SU-DHL-6 (cell line): ENCODE measurements at regions not wholly inside any gene's neighbourhood (a gene's known extent, or its start where the extent isn't known, plus 50 kb on each side); places are given as distances from the start of the nearest gene placed in this dataset.

Experiments used
- H2AFZ ChIP-seq: fragments of 200-600 bp; sonication (generic); 2 replicates; pipeline ENCODE4 v1.6.1; 2014; ENCODE audit warnings: low read depth, mild to moderate bottlenecking, moderate library complexity, mixed read lengths, antibody characterized with exemption, low read length; ENCODE audit not compliant: severe bottlenecking
- H3F3A ChIP-seq: fragments of 200-600 bp; shearing (Covaris generic); 2 replicates; pipeline ENCODE4 v1.6.0; 2016; ENCODE audit warnings: antibody characterized with exemption, mild to moderate bottlenecking; ENCODE audit not compliant: insufficient read depth
- H3K27ac ChIP-seq: fragments of 200-600 bp; sonication (generic); 2 replicates; pipeline ENCODE4 v1.5.1; 2016; ENCODE audit warnings: low read depth, mild to moderate bottlenecking, low read length, moderate library complexity, mixed read lengths
- H3K27me3 ChIP-seq: fragments of 200-600 bp; sonication (generic), shearing (Covaris generic); 2 replicates; pipeline ENCODE4 v1.6.0; 2014; ENCODE audit warnings: mild to moderate bottlenecking, low read length
- H3K36me3 ChIP-seq: fragments of 200-600 bp; sonication (generic); 2 replicates; pipeline ENCODE4 v1.6.1; 2014; ENCODE audit warnings: mild to moderate bottlenecking, low read length, mixed read lengths
- H3K4me2 ChIP-seq: fragments of 300-600, 200-600 bp; shearing (Covaris generic), sonication (generic); 2 replicates; pipeline ENCODE4 v1.6.0; 2014; ENCODE audit warnings: low read length, low read depth, mild to moderate bottlenecking; ENCODE audit not compliant: poor library complexity, severe bottlenecking
- H3K4me3 ChIP-seq: fragments of 200-600 bp; sonication (generic); 2 replicates; pipeline ENCODE4 v1.5.1; 2014; ENCODE audit warnings: antibody characterized with exemption, low read length, mild to moderate bottlenecking, mixed read lengths; ENCODE audit not compliant: insufficient read depth, poor library complexity, severe bottlenecking
- H3K79me2 ChIP-seq: fragments of 200-600 bp; sonication (generic); 2 replicates; pipeline ENCODE4 v1.6.1; 2014; ENCODE audit warnings: mild to moderate bottlenecking, low read length, moderate library complexity; ENCODE audit not compliant: insufficient read depth
- H3K9ac ChIP-seq: fragments of 200-600 bp; sonication (generic); 2 replicates; pipeline ENCODE4 v1.7.0; 2014; ENCODE audit warnings: mild to moderate bottlenecking, low read length
- H3K9me2 ChIP-seq: fragments of 200-600 bp; sonication (generic); replicated peaks from 2 replicates; pipeline ENCODE4 v1.6.1; 2014; ENCODE audit warnings: low read length; ENCODE audit not compliant: insufficient read depth
- H3K9me3 ChIP-seq: fragments of 200-600 bp; sonication (generic); 2 replicates; pipeline ENCODE4 v1.6.1; 2014; ENCODE audit warnings: low read length, mixed read lengths; ENCODE audit not compliant: insufficient read depth
- H4K20me1 ChIP-seq: fragments of 200-600 bp; sonication (generic); 2 replicates; pipeline ENCODE4 v1.6.1; 2014; ENCODE audit warnings: low read depth, mild to moderate bottlenecking, antibody characterized with exemption, low read length, moderate library complexity, mixed read lengths
- EZH2phosphoT487 ChIP-seq: fragments of 200-600 bp; sonication (generic), shearing (Covaris generic); conservative IDR thresholded peaks from 2 replicates; pipeline ENCODE4 v1.6.1; 2018; ENCODE audit warnings: mild to moderate bottlenecking, antibody characterized with exemption, low read length, moderate library complexity, mixed read lengths
- TF ChIP-seq, protein P1 (sequence below): fragments of 200-600 bp; sonication (generic); IDR thresholded peaks from one replicate; pipeline ENCODE4 v1.5.1; 2017; ENCODE audit warnings: antibody characterized with exemption, mild to moderate bottlenecking, low read length, moderate library complexity; ENCODE audit not compliant: insufficient read depth, poor library complexity, severe bottlenecking

DNA sequence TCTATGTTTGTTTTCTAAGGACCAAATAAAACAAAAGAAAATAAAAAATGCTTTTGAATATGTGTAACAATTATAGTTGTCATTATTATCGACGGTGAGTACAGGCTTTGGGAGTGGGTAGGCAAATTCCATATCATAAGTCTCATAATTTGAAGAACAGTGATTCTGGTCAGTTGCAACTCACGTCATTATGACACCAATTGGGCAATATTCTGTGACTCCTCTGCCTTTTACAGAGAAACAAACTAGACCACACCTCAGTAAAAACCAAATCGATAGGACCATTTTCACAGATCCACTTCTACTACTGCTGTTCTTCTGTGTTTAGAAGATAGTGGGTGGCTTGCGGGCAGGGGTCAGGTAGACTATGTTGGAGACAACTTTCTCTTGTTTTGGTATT is 250.1 kb downstream of the C4orf33 start:
- no peak overlapping the region for H3K9ac ChIP-seq
- H3K27me3 ChIP-seq: no peaks in the 10 kb centered on the region
- H2AFZ ChIP-seq: no peak overlapping the region
- no peak overlapping the region for H3K4me3 ChIP-seq
- no peaks in the 10 kb centered on the region for H4K20me1 ChIP-seq
- H3K4me2 ChIP-seq: no peak overlapping the region
- no peak for TF ChIP-seq EZH2phosphoT487
- TF ChIP-seq, protein P1, sequence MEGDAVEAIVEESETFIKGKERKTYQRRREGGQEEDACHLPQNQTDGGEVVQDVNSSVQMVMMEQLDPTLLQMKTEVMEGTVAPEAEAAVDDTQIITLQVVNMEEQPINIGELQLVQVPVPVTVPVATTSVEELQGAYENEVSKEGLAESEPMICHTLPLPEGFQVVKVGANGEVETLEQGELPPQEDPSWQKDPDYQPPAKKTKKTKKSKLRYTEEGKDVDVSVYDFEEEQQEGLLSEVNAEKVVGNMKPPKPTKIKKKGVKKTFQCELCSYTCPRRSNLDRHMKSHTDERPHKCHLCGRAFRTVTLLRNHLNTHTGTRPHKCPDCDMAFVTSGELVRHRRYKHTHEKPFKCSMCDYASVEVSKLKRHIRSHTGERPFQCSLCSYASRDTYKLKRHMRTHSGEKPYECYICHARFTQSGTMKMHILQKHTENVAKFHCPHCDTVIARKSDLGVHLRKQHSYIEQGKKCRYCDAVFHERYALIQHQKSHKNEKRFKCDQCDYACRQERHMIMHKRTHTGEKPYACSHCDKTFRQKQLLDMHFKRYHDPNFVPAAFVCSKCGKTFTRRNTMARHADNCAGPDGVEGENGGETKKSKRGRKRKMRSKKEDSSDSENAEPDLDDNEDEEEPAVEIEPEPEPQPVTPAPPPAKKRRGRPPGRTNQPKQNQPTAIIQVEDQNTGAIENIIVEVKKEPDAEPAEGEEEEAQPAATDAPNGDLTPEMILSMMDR: no peak
- no peaks in the 10 kb centered on the region for H3K9me3 ChIP-seq
- no peaks in the 10 kb centered on the region for H3K36me3 ChIP-seq
- H3K79me2 ChIP-seq: no peaks in the 10 kb centered on the region
- H3K9me2 ChIP-seq: no peaks in the 10 kb centered on the region
- no peaks in the 10 kb centered on the region for H3F3A ChIP-seq
- no peak overlapping the region for H3K27ac ChIP-seq

DNA sequence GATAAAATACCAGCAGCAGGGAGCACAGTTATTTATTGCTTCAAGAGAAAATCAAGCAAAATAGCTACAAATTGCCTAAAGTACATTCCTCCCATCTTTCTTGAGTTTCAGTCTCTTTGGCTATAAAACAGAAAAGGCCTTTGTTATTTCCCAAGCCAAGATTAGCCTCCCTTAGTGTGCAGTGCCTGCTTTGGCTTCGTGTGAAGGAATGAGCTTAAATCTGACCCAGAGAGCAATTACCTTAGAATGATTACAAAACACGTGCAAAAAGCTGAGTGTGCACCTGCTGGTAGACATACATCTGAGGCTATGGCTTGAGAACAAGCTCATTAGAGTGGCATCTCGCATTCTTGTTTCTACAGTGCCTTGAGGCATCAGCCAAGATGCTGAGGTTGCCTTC is 250.8 kb downstream of the C4orf33 start:
- H3K9me2 ChIP-seq: no peaks in the 10 kb centered on the region
- no peak overlapping the region for H3K4me3 ChIP-seq
- no peaks in the 10 kb centered on the region for H3K36me3 ChIP-seq
- H3K9me3 ChIP-seq: no peaks in the 10 kb centered on the region
- no peak overlapping the region for H3K9ac ChIP-seq
- no peaks in the 10 kb centered on the region for H3F3A ChIP-seq
- H2AFZ ChIP-seq: no peak overlapping the region
- no peaks in the 10 kb centered on the region for H4K20me1 ChIP-seq
- H3K27me3 ChIP-seq: no peaks in the 10 kb centered on the region
- H3K4me2 ChIP-seq: no peak overlapping the region
- no peaks in the 10 kb centered on the region for H3K79me2 ChIP-seq
- H3K27ac ChIP-seq: no peak overlapping the region
- TF ChIP-seq, protein P1: no peak

DNA sequence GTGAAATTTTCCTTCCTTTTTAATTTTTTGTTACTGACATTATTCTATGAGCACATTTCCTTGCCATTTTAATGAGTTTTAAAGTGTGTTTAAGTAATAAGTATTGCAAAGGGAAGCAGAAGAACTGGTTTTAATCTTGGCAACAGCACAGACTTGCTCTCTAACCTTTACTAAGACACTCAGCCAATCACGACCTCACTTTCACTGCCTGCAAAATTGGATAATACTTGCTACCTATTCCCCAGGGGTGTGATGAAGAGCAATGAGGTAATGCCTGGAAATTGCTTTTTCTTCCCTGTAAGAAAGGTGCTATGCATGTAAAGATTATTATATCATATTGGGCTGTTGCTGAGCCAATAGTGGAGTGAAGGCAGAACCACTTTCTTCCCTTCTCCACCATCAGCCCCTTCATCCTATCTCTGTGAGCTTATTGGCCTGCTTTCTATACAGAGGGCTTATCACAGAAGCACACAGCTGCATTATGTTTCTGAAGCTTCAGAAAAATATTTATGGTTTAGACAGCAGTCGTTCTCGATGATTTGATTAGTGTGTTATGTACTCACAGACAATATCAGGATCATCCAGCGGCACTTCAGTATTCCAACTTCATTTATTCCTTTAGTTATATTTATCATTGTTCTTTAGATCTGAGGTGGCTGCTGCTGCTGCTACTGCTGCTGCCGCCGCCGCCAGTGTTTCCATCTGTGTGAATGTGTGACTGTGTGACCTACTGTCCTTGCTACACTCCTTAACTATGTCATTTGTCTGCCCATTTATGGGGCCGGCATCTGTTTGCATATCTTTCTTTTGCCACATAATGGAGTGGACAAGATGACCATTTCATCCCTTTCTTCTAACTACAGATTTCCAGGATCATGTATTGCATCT is 255.1 kb downstream of the C4orf33 start:
- H3F3A ChIP-seq: no peaks in the 10 kb centered on the region
- H3K4me3 ChIP-seq: no peak overlapping the region
- H3K4me2 ChIP-seq: no peak overlapping the region
- no peaks in the 10 kb centered on the region for H4K20me1 ChIP-seq
- no peaks in the 10 kb centered on the region for H3K79me2 ChIP-seq
- TF ChIP-seq EZH2phosphoT487: no peak
- TF ChIP-seq, protein P1: no peak
- no peaks in the 10 kb centered on the region for H3K27me3 ChIP-seq
- no peaks in the 10 kb centered on the region for H3K36me3 ChIP-seq
- no peaks in the 10 kb centered on the region for H3K9me3 ChIP-seq
- no peak overlapping the region for H3K27ac ChIP-seq
- no peak overlapping the region for H2AFZ ChIP-seq
- no peak overlapping the region for H3K9ac ChIP-seq
- no peaks in the 10 kb centered on the region for H3K9me2 ChIP-seq
